KBM-7 (cell line): ENCODE measurements at regions not wholly inside any gene's neighbourhood (a gene's known extent, or its start where the extent isn't known, plus 50 kb on each side); places are given as distances from the start of the nearest gene placed in this dataset.
"Not testable (repeated sequence)": the region's sequence is repeated elsewhere in the genome, so short reads cannot be mapped to it uniquely, and the experiment has no call there.

ENCODE experiments used
- DNase-seq: peaks from one replicate; pipeline ENCODE4 v3.0.0-alpha.2; 2015
- in situ Hi-C: fragments of 300-500 bp; cut with MboI; formaldehyde crosslinking; loops from 2 replicates; pipeline ENCODE4 v1.14.3; 2020; ENCODE audit warnings: low sequenced_read_pairs, low pct_unique_long_range_greater_than_20kb, mixed read lengths

GRCh38 chr6:21332077-21332476 lies 261.5 kb upstream of the SOX4 start:
- no peak for DNase-seq
- in situ Hi-C loops = no loop called here

GRCh38 chr6:21332660-21333059 lies 260.9 kb upstream of the SOX4 start:
- DNase-seq = no peak
- in situ Hi-C loops = no loop called here

DNA sequence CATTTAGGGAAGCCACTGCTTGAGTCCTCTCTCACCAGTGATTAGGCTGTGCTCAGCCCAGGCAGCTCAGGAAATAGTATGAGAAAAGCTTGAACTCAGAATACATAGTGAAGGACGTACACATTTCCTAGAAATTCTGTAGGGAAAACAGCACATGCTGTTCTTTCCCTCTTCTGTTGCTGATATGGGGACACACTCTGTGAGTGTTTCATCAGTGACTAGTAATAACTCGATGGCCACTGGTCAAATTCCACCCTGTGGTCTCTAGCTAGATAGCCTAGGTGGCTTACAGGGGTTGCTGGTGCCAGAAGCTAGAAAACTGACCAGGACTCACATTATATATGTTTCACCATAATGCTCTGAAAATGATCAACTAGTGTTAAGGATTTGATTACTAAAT lies 259.8 kb upstream of the SOX4 start:
- in situ Hi-C loops = no loop called here
- no peak for DNase-seq

DNA sequence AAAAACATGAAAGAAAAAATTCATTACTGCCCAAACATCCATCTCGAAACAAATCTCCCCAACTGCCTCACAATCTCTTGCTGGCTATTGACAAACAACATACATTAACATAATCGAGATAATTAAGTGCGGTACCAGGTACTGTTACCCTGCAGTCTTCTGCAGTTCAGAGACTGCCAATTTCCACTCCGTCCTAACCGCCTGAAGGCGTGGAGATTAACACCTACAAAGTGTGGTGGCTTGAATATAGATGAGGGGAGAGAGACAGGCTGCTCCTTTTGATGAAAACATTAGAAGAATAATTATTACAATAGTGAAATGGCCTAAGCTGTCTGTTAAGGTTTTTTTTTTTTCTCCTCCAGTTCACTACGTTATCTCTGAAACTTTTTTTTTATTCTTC lies 258.9 kb upstream of the SOX4 start:
- DNase-seq = no peak
- in situ Hi-C loops = no loop called here

- no peak for DNase-seq
- in situ Hi-C loops = no loop called here
These were observed 258.0 kb upstream of the SOX4 start for GRCh38 chr6:21335591-21335990.

GRCh38 chr6:21337263-21337662 lies 256.3 kb upstream of the SOX4 start:
- no peak for DNase-seq
- in situ Hi-C loops = no loop called here

- in situ Hi-C loops = no loop called here
- no peak for DNase-seq
These were observed 253.0 kb upstream of the SOX4 start for GRCh38 chr6:21340573-21340972.

GRCh38 chr6:21341910-21342309 lies 251.6 kb upstream of the SOX4 start:
- no peak for DNase-seq
- in situ Hi-C loops = no loop called here

- in situ Hi-C loops = no loop called here
- DNase-seq = no peak
These were observed 251.1 kb upstream of the SOX4 start for GRCh38 chr6:21342501-21342900.

DNA sequence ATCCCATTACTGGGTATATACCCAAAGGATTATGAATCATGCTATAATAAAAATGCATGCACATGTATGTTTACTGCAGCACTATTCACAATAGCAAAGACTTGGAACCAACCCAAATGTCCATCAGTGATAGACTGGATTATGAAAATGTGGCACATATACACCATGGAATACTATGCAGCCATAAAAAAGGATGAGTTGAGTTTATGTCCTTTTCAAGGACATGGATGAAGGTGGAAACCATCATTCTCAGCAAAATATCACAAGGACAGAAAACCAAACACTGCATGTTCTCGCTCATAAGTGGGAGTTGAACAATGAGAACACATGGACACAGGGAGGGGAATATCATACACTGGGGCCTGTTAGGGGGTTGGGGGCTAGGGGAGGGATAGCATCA lies 247.8 kb upstream of the SOX4 start:
- DNase-seq, in situ Hi-C loops: not testable (repeated sequence)

GRCh38 chr6:21348146-21348503 lies 245.4 kb upstream of the SOX4 start:
- no peak for DNase-seq
- in situ Hi-C loops = no loop called here

GRCh38 chr6:21348504-21349195 lies 244.9 kb upstream of the SOX4 start:
- DNase-seq = no peak
- in situ Hi-C loops = no loop called here

DNA sequence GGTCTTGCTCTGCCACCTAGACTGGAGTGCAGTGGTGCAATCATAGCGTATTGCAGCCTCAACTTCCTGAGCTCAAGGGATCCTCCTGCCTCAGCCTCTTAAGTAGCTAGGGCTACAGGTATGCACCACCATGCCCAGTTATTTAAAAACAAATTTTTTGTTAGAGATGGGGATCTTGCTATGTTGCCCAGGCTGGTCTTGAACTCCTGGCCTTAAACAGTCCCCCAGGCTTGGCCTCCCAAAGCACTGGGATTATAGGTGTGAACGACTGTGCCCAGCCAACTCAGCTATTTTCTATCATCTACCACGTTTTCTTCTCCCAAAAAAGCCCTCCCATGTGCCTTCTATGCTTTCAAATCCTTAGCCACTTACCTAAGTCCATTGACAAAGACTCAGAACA lies 243.7 kb upstream of the SOX4 start:
- DNase-seq = no peak
- in situ Hi-C loops = no loop called here

- in situ Hi-C loops = no loop called here
- no peak for DNase-seq
These were observed 242.6 kb upstream of the SOX4 start for GRCh38 chr6:21350926-21351325.

- no peak for DNase-seq
- in situ Hi-C loops = no loop called here
These were observed 241.4 kb upstream of the SOX4 start for GRCh38 chr6:21352131-21352530.

- DNase-seq = no peak
- in situ Hi-C loops = no loop called here
These were observed 238.7 kb upstream of the SOX4 start for GRCh38 chr6:21354805-21355238.

- in situ Hi-C loops = no loop called here
- no peak for DNase-seq
These were observed 237.9 kb upstream of the SOX4 start for GRCh38 chr6:21355638-21356037.

GRCh38 chr6:21357262-21357661 lies 236.3 kb upstream of the SOX4 start:
- no peak for DNase-seq
- in situ Hi-C loops = no loop called here

DNA sequence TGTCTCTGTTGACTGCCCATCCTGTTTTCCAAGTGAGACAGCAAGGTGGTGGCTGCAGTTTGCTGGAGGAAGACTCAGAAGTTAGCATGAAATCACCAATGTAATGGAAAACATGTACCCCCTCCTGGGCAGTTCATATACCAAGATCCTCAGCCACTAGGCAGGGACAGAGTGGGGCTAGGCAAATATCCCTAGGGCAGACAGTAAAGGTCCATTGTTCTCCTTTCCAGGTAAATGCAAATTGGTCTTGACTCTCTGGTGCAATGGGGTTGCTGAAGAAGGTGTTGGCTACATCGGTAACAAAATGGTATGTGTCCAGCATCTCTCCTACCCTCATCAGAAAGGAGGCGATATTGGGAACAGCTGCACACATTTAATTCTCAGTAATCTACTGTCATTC lies 233.6 kb upstream of the SOX4 start:
- in situ Hi-C loops = no loop called here
- no peak for DNase-seq

DNA sequence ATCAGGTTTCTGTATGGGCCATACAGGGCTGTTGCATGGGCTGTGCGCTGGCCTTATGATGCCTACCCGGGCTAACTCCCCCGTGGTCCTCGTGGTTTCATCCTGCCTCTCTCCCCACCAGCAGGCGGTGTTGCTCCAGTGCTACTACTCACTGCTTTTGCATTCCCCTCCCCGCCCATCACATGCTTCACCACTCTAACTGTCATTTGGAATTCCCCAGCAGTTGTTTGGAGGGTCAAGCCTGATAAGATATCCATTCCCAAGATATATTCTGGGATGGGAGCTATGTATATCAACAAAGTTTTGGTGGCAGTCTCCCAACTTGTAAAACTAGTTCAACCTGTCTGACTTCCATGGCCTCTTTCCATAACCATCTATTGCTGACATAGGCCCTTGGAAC lies 233.2 kb upstream of the SOX4 start:
- in situ Hi-C loops = no loop called here
- no peak for DNase-seq

- no peak for DNase-seq
- in situ Hi-C loops = no loop called here
These were observed 226.4 kb upstream of the SOX4 start for GRCh38 chr6:21367148-21367547.
